Naive B cell (primary cell): ENCODE measurements at regions not wholly inside any gene's neighbourhood (a gene's known extent, or its start where the extent isn't known, plus 50 kb on each side); places are given as distances from the start of the nearest gene placed in this dataset.
"Not testable (repeated sequence)": the region's sequence is repeated elsewhere in the genome, so short reads cannot be mapped to it uniquely, and the experiment has no call there.

Experiments
- ATAC-seq, 2 donors: fragments of 150-1000 bp; cut with Tn5 transposase; 2 replicates each; pipeline ENCODE4 v1.10.0; 2021; ENCODE audit warnings: low read depth in 2 of 2, mild to moderate bottlenecking in 2 of 2, moderate library complexity in 2 of 2
- DNase-seq: peaks from one replicate; pipeline ENCODE4 v3.0.0; 2022
- H3K27ac Mint-ChIP-seq, 6 donors: one replicate each; pipeline ENCODE4 v1.8.0; 2020 to 2022; ENCODE audit warnings: mild to moderate bottlenecking in 6 of 6, mixed read lengths in 6 of 6, moderate library complexity in 5 of 6, inconsistent platforms in 2 of 6
- H3K27me3 Mint-ChIP-seq, 3 donors: one replicate each; pipeline ENCODE4 v1.8.0; 2021 to 2022; ENCODE audit warnings: mixed read lengths in 3 of 3, mild to moderate bottlenecking in 1 of 3
- H3K36me3 Mint-ChIP-seq, 2 donors: one replicate each; pipeline ENCODE4 v1.8.0; 2020 to 2022; ENCODE audit warnings: mixed read lengths in 2 of 2, inconsistent platforms in 1 of 2, mild to moderate bottlenecking in 1 of 2
- H3K4me1 Mint-ChIP-seq, 3 donors: one replicate each; pipeline ENCODE4 v1.8.0; 2020 to 2022; ENCODE audit warnings: mixed read lengths in 3 of 3, inconsistent platforms in 1 of 3, mild to moderate bottlenecking in 1 of 3, moderate library complexity in 1 of 3
- H3K4me3 Mint-ChIP-seq, 8 donors: one replicate each; pipeline ENCODE4 v1.8.0; 2020 to 2022; ENCODE audit warnings: mild to moderate bottlenecking in 8 of 8, mixed read lengths in 8 of 8, moderate library complexity in 8 of 8, inconsistent platforms in 2 of 8
- H3K9me3 Mint-ChIP-seq, 7 donors: one replicate each; pipeline ENCODE4 v1.8.0; 2020 to 2022; ENCODE audit warnings: mixed read lengths in 7 of 7, mild to moderate bottlenecking in 5 of 7, inconsistent platforms in 2 of 7, moderate library complexity in 1 of 7

- Mint-ChIP-seq H3K36me3 (no peaks in the 10 kb centered on the region), H3K4me1 (no peaks in the 10 kb centered on the region), H3K27me3 (peaks cover 8 to 12% (median 10%) of the 10 kb centered on the region in 3 donors), H3K27ac (no peak overlapping the region), H3K9me3 (no peaks in the 10 kb centered on the region), H3K4me3 (no peak overlapping the region)
- ATAC-seq, result no peak
- DNase-seq, result no peak
Observed at GRCh38 chr10:86579883-86580520, 58.4 kb upstream of the WAPL start.

GRCh38 chr10:86580521-86580891 is 58.9 kb upstream of the WAPL start:
- DNase-seq, result no peak
- peak overlapping the region in 1 of 6 donors; percentile 5 for H3K27ac Mint-ChIP-seq
- ATAC-seq, result no peak

GRCh38 chr10:86583983-86584382 is 62.4 kb upstream of the WAPL start:
- ATAC-seq, result no peak
- DNase-seq, result no peak

More at GRCh38 chr10:86580521-86580891, 58.9 kb upstream of the WAPL start:
- no peaks in the 10 kb centered on the region for H3K36me3 Mint-ChIP-seq
- H3K4me1 Mint-ChIP-seq, result peaks cover 0 to 3% (median 0%) of the 10 kb centered on the region in 3 donors
- H3K4me3 Mint-ChIP-seq, result no peak overlapping the region
- no peaks in the 10 kb centered on the region for H3K9me3 Mint-ChIP-seq
- H3K27me3 Mint-ChIP-seq, result peaks cover 8 to 15% (median 14%) of the 10 kb centered on the region in 3 donors

GRCh38 chr10:86585037-86585929 is 63.7 kb upstream of the WAPL start:
- peak; percentile 83 to 86 for ATAC-seq
- no peak overlapping the region for H3K27ac Mint-ChIP-seq
- peaks cover 18 to 44% (median 20%) of the 10 kb centered on the region in 3 donors for H3K27me3 Mint-ChIP-seq
- peak; percentile 62 for DNase-seq
- no peaks in the 10 kb centered on the region for H3K36me3 Mint-ChIP-seq
- peaks cover 0 to 4% (median 0%) of the 10 kb centered on the region in 3 donors for H3K4me1 Mint-ChIP-seq
- no peaks in the 10 kb centered on the region for H3K9me3 Mint-ChIP-seq
- H3K4me3 Mint-ChIP-seq, result no peak overlapping the region

More at GRCh38 chr10:86583983-86584382, 62.4 kb upstream of the WAPL start:
- Mint-ChIP-seq H3K27me3 (peaks cover 18 to 35% (median 21%) of the 10 kb centered on the region in 3 donors), H3K4me1 (peaks cover 0 to 4% (median 0%) of the 10 kb centered on the region in 3 donors), H3K4me3 (no peak overlapping the region), H3K9me3 (no peaks in the 10 kb centered on the region), H3K36me3 (no peaks in the 10 kb centered on the region), H3K27ac (no peak overlapping the region)

GRCh38 chr10:86586516-86586915 is 64.9 kb upstream of the WAPL start:
- Mint-ChIP-seq H3K4me1 (peaks cover 0 to 4% (median 0%) of the 10 kb centered on the region in 3 donors), H3K36me3 (no peaks in the 10 kb centered on the region), H3K4me3 (peak overlapping the region in 1 of 8 donors; percentile 66), H3K27ac (no peak overlapping the region), H3K9me3 (no peaks in the 10 kb centered on the region), H3K27me3 (peaks cover 25 to 49% (median 26%) of the 10 kb centered on the region in 3 donors)
- DNase-seq (no peak), ATAC-seq (no peak)

- H3K27ac Mint-ChIP-seq, result not testable (repeated sequence)
Observed at GRCh38 chr10:86588781-86589180, 65.6 kb upstream of the OPN4 start.

GRCh38 chr10:86591436-86591835 is 62.9 kb upstream of the OPN4 start:
- H3K4me3 Mint-ChIP-seq, result no peak overlapping the region
- peaks cover 12 to 64% (median 34%) of the 10 kb centered on the region in 3 donors for H3K27me3 Mint-ChIP-seq
- H3K4me1 Mint-ChIP-seq, result no peaks in the 10 kb centered on the region
- ATAC-seq (no peak), DNase-seq (no peak)
- H3K27ac Mint-ChIP-seq, result no peak overlapping the region
- H3K9me3 Mint-ChIP-seq, result no peaks in the 10 kb centered on the region
- no peaks in the 10 kb centered on the region for H3K36me3 Mint-ChIP-seq

More at GRCh38 chr10:86588781-86589180, 65.6 kb upstream of the OPN4 start:
- H3K36me3 Mint-ChIP-seq, H3K4me3 Mint-ChIP-seq, DNase-seq, H3K9me3 Mint-ChIP-seq, H3K4me1 Mint-ChIP-seq, ATAC-seq: not testable (repeated sequence)
- peaks cover 24 to 68% (median 35%) of the 10 kb centered on the region in 3 donors for H3K27me3 Mint-ChIP-seq

GRCh38 chr10:86592413-86592812 is 61.9 kb upstream of the OPN4 start:
- H3K9me3 Mint-ChIP-seq, result no peaks in the 10 kb centered on the region
- H3K4me3 Mint-ChIP-seq, result no peak overlapping the region
- H3K36me3 Mint-ChIP-seq, result no peaks in the 10 kb centered on the region
- peak overlapping the region in 1 of 6 donors; percentile 38 for H3K27ac Mint-ChIP-seq
- peaks cover 10 to 65% (median 30%) of the 10 kb centered on the region in 3 donors for H3K27me3 Mint-ChIP-seq
- ATAC-seq, result no peak
- no peaks in the 10 kb centered on the region for H3K4me1 Mint-ChIP-seq
- no peak for DNase-seq

GRCh38 chr10:86594535-86594934 is 59.8 kb upstream of the OPN4 start:
- H3K4me3 Mint-ChIP-seq, result no peak overlapping the region
- H3K4me1 Mint-ChIP-seq, result no peaks in the 10 kb centered on the region
- no peak for ATAC-seq
- H3K36me3 Mint-ChIP-seq, result no peaks in the 10 kb centered on the region
- no peaks in the 10 kb centered on the region for H3K9me3 Mint-ChIP-seq
- no peak overlapping the region for H3K27ac Mint-ChIP-seq
- no peak for DNase-seq
- peaks cover 9 to 65% (median 30%) of the 10 kb centered on the region in 3 donors for H3K27me3 Mint-ChIP-seq

GRCh38 chr10:86595496-86595895 is 58.9 kb upstream of the OPN4 start:
- no peaks in the 10 kb centered on the region for H3K36me3 Mint-ChIP-seq
- ATAC-seq (no peak), DNase-seq (no peak)
- peaks cover 9 to 60% (median 36%) of the 10 kb centered on the region in 3 donors for H3K27me3 Mint-ChIP-seq
- H3K4me3 Mint-ChIP-seq, result no peak overlapping the region
- H3K9me3 Mint-ChIP-seq, result no peaks in the 10 kb centered on the region
- H3K4me1 Mint-ChIP-seq, result no peaks in the 10 kb centered on the region
- no peak overlapping the region for H3K27ac Mint-ChIP-seq

- H3K4me3 Mint-ChIP-seq, result no peak overlapping the region
- no peak for ATAC-seq
- no peak for DNase-seq
Observed at GRCh38 chr10:86596266-86596665, 58.1 kb upstream of the OPN4 start.

GRCh38 chr10:86597306-86597705 is 57.0 kb upstream of the OPN4 start:
- Mint-ChIP-seq H3K27ac (no peak overlapping the region), H3K9me3 (no peaks in the 10 kb centered on the region), H3K4me3 (no peak overlapping the region), H3K27me3 (peaks cover 16 to 53% (median 42%) of the 10 kb centered on the region in 3 donors), H3K36me3 (no peaks in the 10 kb centered on the region), H3K4me1 (no peaks in the 10 kb centered on the region)
- no peak for ATAC-seq
- DNase-seq, result no peak

More at GRCh38 chr10:86596266-86596665, 58.1 kb upstream of the OPN4 start:
- Mint-ChIP-seq H3K4me1 (no peaks in the 10 kb centered on the region), H3K36me3 (no peaks in the 10 kb centered on the region), H3K27me3 (peaks cover 11 to 63% (median 37%) of the 10 kb centered on the region in 3 donors), H3K9me3 (no peaks in the 10 kb centered on the region), H3K27ac (no peak overlapping the region)

GRCh38 chr10:86598151-86598550 is 56.2 kb upstream of the OPN4 start:
- Mint-ChIP-seq H3K27me3 (peaks cover 16 to 50% (median 35%) of the 10 kb centered on the region in 3 donors), H3K4me3 (no peak overlapping the region), H3K36me3 (no peaks in the 10 kb centered on the region), H3K4me1 (no peaks in the 10 kb centered on the region), H3K9me3 (no peaks in the 10 kb centered on the region), H3K27ac (no peak overlapping the region)
- ATAC-seq, result no peak
- no peak for DNase-seq

- ATAC-seq, result no peak
- no peaks in the 10 kb centered on the region for H3K4me1 Mint-ChIP-seq
- H3K27me3 Mint-ChIP-seq, result peaks cover 16 to 41% (median 34%) of the 10 kb centered on the region in 3 donors
- H3K36me3 Mint-ChIP-seq, result no peaks in the 10 kb centered on the region
- no peak overlapping the region for H3K27ac Mint-ChIP-seq
- no peaks in the 10 kb centered on the region for H3K9me3 Mint-ChIP-seq
- no peak overlapping the region for H3K4me3 Mint-ChIP-seq
- DNase-seq, result no peak
Observed at GRCh38 chr10:86599041-86599440, 55.3 kb upstream of the OPN4 start.
